CD4-positive, alpha-beta memory T cell (primary cell): ENCODE measurements at regions not wholly inside any gene's neighbourhood (a gene's known extent, or its start where the extent isn't known, plus 50 kb on each side); places are given as distances from the start of the nearest gene placed in this dataset.
A peak's percentile ranks its signal among the peaks of the same experiment; 100 is the strongest.
"Not testable (repeated sequence)": the region's sequence is repeated elsewhere in the genome, so short reads cannot be mapped to it uniquely, and the experiment has no call there.

ENCODE experiments used
- CTCF ChIA-PET: fragments of 350-600 bp; sonication (Branson Sonifier 250); formaldehyde crosslinking; loops from one replicate; lab custom pipeline; 2021; ENCODE audit warnings: inconsistent platforms; ENCODE audit not compliant: partially characterized antibody; lab: Charles Lee
- POLR2A ChIA-PET: fragments of 350-600 bp; sonication (Branson Sonifier 250); formaldehyde crosslinking; loops from one replicate; lab custom pipeline; 2021; ENCODE audit not compliant: partially characterized antibody; lab: Charles Lee
- DNase-seq, 5 donors: peaks; one replicate each; pipeline versions ENCODE4 v3.0.0 to v3.0.0-alpha.2; 2020 to 2022; ENCODE audit warnings: mixed read lengths in 1 of 5
- H3K27ac ChIP-seq: one replicate; pipeline ENCODE4 v1.7.0; 2013; ENCODE audit warnings: low read depth, low read length
- H3K27me3 ChIP-seq: 2 replicates; pipeline ENCODE4 v1.7.0; 2013; ENCODE audit warnings: mild to moderate bottlenecking, low read length, moderate library complexity; ENCODE audit not compliant: insufficient read depth
- H3K36me3 ChIP-seq: 2 replicates; pipeline ENCODE4 v1.7.0; 2013; ENCODE audit warnings: mild to moderate bottlenecking, low read length, moderate library complexity; ENCODE audit not compliant: insufficient read depth
- H3K4me1 ChIP-seq: 2 replicates; pipeline ENCODE4 v1.7.0; 2013; ENCODE audit warnings: mild to moderate bottlenecking, low read length, moderate library complexity; ENCODE audit not compliant: insufficient read depth
- H3K4me3 ChIP-seq, 2 donors: one replicate each; pipeline ENCODE4 v1.7.0; 2013; ENCODE audit warnings: low read length in 2 of 2, mild to moderate bottlenecking in 1 of 2
- H3K9me3 ChIP-seq, 2 donors: one replicate each; pipeline ENCODE4 v1.7.0; 2013; ENCODE audit warnings: low read length in 2 of 2, control low read depth in 1 of 2; ENCODE audit not compliant: control insufficient read depth in 1 of 2
- H3K27ac Mint-ChIP-seq, 7 donors: one replicate each; pipeline ENCODE4 v1.8.0; 2020 to 2021; ENCODE audit warnings: mixed read lengths in 7 of 7, mild to moderate bottlenecking in 6 of 7, inconsistent platforms in 3 of 7, moderate library complexity in 3 of 7
- H3K27me3 Mint-ChIP-seq, 2 donors: one replicate each; pipeline ENCODE4 v1.8.0; 2020 to 2021; ENCODE audit warnings: mixed read lengths in 2 of 2
- H3K36me3 Mint-ChIP-seq, 2 donors: one replicate each; pipeline ENCODE4 v1.8.0; 2020 to 2021; ENCODE audit warnings: mixed read lengths in 2 of 2, inconsistent platforms in 1 of 2, mild to moderate bottlenecking in 1 of 2
- H3K4me1 Mint-ChIP-seq, 4 donors: one replicate each; pipeline ENCODE4 v1.8.0; 2020 to 2021; ENCODE audit warnings: mixed read lengths in 4 of 4, mild to moderate bottlenecking in 1 of 4
- H3K4me3 Mint-ChIP-seq, 8 donors: one replicate each; pipeline ENCODE4 v1.8.0; 2020 to 2021; ENCODE audit warnings: mixed read lengths in 8 of 8, mild to moderate bottlenecking in 7 of 8, moderate library complexity in 6 of 8, inconsistent platforms in 3 of 8
- H3K9me3 Mint-ChIP-seq, 8 donors: one replicate each; pipeline ENCODE4 v1.8.0; 2020 to 2021; ENCODE audit warnings: mixed read lengths in 8 of 8, mild to moderate bottlenecking in 5 of 8, inconsistent platforms in 3 of 8, moderate library complexity in 1 of 8
- intact Hi-C: fragments of 100-400 bp; cut with micrococcal nuclease; formaldehyde crosslinking; loops from one replicate; pipeline ENCODE4 v1.15.1; 2023

GRCh38 chr7:149930374-149931068 lies 56.8 kb downstream of the ATP6V0E2 start:
- H3K27me3 ChIP-seq, H3K4me1 Mint-ChIP-seq, DNase-seq, intact Hi-C loops, H3K27ac ChIP-seq, H3K27me3 Mint-ChIP-seq, H3K36me3 Mint-ChIP-seq, POLR2A ChIA-PET, H3K9me3 ChIP-seq, H3K27ac Mint-ChIP-seq, H3K4me1 ChIP-seq, H3K4me3 ChIP-seq, CTCF ChIA-PET, H3K36me3 ChIP-seq, H3K4me3 Mint-ChIP-seq, H3K9me3 Mint-ChIP-seq: not testable (repeated sequence)

GRCh38 chr7:149933776-149934175 lies 60.0 kb downstream of the ATP6V0E2 start:
- H3K4me3 Mint-ChIP-seq, H3K4me1 Mint-ChIP-seq, POLR2A ChIA-PET, DNase-seq, H3K9me3 Mint-ChIP-seq, CTCF ChIA-PET, H3K4me1 ChIP-seq, H3K36me3 Mint-ChIP-seq, H3K27me3 ChIP-seq, intact Hi-C loops, H3K9me3 ChIP-seq, H3K36me3 ChIP-seq, H3K27ac ChIP-seq, H3K27me3 Mint-ChIP-seq, H3K4me3 ChIP-seq, H3K27ac Mint-ChIP-seq: not testable (repeated sequence)

GRCh38 chr7:149947346-149947745 lies 73.6 kb downstream of the ATP6V0E2 start:
- intact Hi-C loops, H3K27ac Mint-ChIP-seq, H3K27ac ChIP-seq, DNase-seq, H3K27me3 Mint-ChIP-seq, H3K4me3 ChIP-seq, CTCF ChIA-PET, H3K9me3 ChIP-seq, H3K4me1 ChIP-seq, H3K4me3 Mint-ChIP-seq, H3K9me3 Mint-ChIP-seq, H3K27me3 ChIP-seq, H3K36me3 Mint-ChIP-seq, POLR2A ChIA-PET, H3K36me3 ChIP-seq: not testable (repeated sequence)
- H3K4me1 Mint-ChIP-seq = peaks cover 5 to 11% (median 7%) of the 10 kb centered on the region in 4 donors

- H3K4me3 Mint-ChIP-seq, CTCF ChIA-PET, POLR2A ChIA-PET, H3K4me3 ChIP-seq, H3K4me1 ChIP-seq, H3K27ac ChIP-seq, H3K9me3 ChIP-seq, H3K36me3 Mint-ChIP-seq, DNase-seq, H3K27me3 Mint-ChIP-seq, H3K36me3 ChIP-seq, H3K27me3 ChIP-seq, H3K9me3 Mint-ChIP-seq, intact Hi-C loops, H3K27ac Mint-ChIP-seq: not testable (repeated sequence)
- peaks cover 5 to 11% (median 7%) of the 10 kb centered on the region in 4 donors for H3K4me1 Mint-ChIP-seq
Measured at GRCh38 chr7:149948444-149948843, 74.7 kb downstream of the ATP6V0E2 start.

- H3K27ac Mint-ChIP-seq, H3K36me3 Mint-ChIP-seq, H3K4me3 ChIP-seq, POLR2A ChIA-PET, H3K9me3 ChIP-seq, H3K27ac ChIP-seq, H3K27me3 Mint-ChIP-seq, H3K4me1 ChIP-seq, intact Hi-C loops, H3K27me3 ChIP-seq, H3K36me3 ChIP-seq, CTCF ChIA-PET, H3K9me3 Mint-ChIP-seq: not testable (repeated sequence)
- Mint-ChIP-seq H3K4me1 (peaks cover 5 to 11% (median 7%) of the 10 kb centered on the region in 4 donors), H3K4me3 (peak overlapping the region in 5 of 8 donors; percentile 43 to 59 (median 58))
- DNase-seq = peak in 1 of 5 donors; percentile 0
Measured at GRCh38 chr7:149949863-149950577, 76.3 kb downstream of the ATP6V0E2 start.

- H3K9me3 ChIP-seq, H3K4me1 ChIP-seq, H3K27me3 ChIP-seq, POLR2A ChIA-PET, CTCF ChIA-PET, H3K36me3 ChIP-seq, H3K4me3 ChIP-seq, H3K9me3 Mint-ChIP-seq, H3K27ac ChIP-seq, H3K27me3 Mint-ChIP-seq, H3K27ac Mint-ChIP-seq, DNase-seq, H3K36me3 Mint-ChIP-seq, intact Hi-C loops: not testable (repeated sequence)
- H3K4me3 Mint-ChIP-seq = peak overlapping the region in 3 of 8 donors; percentile 43 to 58 (median 52)
- H3K4me1 Mint-ChIP-seq = peaks cover 5 to 11% (median 7%) of the 10 kb centered on the region in 4 donors
Measured at GRCh38 chr7:149950578-149950924, 76.8 kb downstream of the ATP6V0E2 start.

GRCh38 chr7:149951579-149951978 lies 77.8 kb downstream of the ATP6V0E2 start:
- H3K27ac Mint-ChIP-seq, H3K4me1 ChIP-seq, H3K27me3 Mint-ChIP-seq, H3K9me3 Mint-ChIP-seq, H3K27ac ChIP-seq, H3K4me3 Mint-ChIP-seq, H3K27me3 ChIP-seq, H3K36me3 ChIP-seq, CTCF ChIA-PET, H3K4me3 ChIP-seq, POLR2A ChIA-PET, H3K36me3 Mint-ChIP-seq, intact Hi-C loops, H3K9me3 ChIP-seq, DNase-seq: not testable (repeated sequence)
- H3K4me1 Mint-ChIP-seq = peaks cover 5 to 11% (median 7%) of the 10 kb centered on the region in 4 donors
